Esophagus squamous epithelium (tissue), 4 donors: ENCODE measurements at regions not wholly inside any gene's neighbourhood (a gene's known extent, or its start where the extent isn't known, plus 50 kb on each side); places are given as distances from the start of the nearest gene placed in this dataset.

Experiments
- POLR2A ChIP-seq, 4 donors: fragments of 450-650 bp; IDR thresholded peaks; one replicate each; pipeline ENCODE4 v1.6.1; 2017; ENCODE audit warnings: antibody characterized with exemption in 4 of 4, mild to moderate bottlenecking in 4 of 4, moderate library complexity in 3 of 4
- TF ChIP-seq, protein P1 (sequence below), 6 experiments: fragments of 450-650 bp in 4 of 6; fragments of 200-600 bp in 2 of 6; sonication (generic) in 2 of 6; IDR thresholded peaks; one replicate each; pipeline ENCODE4 v1.5.1; 2016 to 2019; ENCODE audit warnings: antibody characterized with exemption in 6 of 6, mild to moderate bottlenecking in 4 of 6, moderate library complexity in 4 of 6

DNA sequence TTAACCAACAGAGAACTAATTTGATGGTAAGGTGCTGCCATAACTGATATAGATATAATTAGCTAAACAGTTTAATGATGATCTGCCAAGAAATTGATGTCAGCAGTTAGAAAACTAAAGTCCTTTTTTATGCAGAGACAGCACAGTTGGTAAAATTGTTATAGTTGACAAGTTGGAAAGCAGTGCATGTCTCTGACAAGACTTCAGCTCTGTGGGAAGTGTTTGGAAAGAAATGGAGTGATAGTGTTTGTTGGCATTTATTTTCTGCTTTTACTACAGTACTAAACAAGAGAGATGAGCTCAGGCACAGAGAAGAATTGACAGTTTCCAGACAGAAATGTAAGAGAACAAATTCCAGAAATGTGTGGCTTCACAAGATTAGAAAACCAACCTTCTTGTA is 523.5 kb upstream of the BCHE start:
- TF ChIP-seq, protein P1, sequence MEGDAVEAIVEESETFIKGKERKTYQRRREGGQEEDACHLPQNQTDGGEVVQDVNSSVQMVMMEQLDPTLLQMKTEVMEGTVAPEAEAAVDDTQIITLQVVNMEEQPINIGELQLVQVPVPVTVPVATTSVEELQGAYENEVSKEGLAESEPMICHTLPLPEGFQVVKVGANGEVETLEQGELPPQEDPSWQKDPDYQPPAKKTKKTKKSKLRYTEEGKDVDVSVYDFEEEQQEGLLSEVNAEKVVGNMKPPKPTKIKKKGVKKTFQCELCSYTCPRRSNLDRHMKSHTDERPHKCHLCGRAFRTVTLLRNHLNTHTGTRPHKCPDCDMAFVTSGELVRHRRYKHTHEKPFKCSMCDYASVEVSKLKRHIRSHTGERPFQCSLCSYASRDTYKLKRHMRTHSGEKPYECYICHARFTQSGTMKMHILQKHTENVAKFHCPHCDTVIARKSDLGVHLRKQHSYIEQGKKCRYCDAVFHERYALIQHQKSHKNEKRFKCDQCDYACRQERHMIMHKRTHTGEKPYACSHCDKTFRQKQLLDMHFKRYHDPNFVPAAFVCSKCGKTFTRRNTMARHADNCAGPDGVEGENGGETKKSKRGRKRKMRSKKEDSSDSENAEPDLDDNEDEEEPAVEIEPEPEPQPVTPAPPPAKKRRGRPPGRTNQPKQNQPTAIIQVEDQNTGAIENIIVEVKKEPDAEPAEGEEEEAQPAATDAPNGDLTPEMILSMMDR (IDR thresholded peaks at IDR 0.05), result no peak
- TF ChIP-seq POLR2A (IDR thresholded peaks at IDR 0.05), result no peak
